ENCODE measurements at regions not wholly inside any gene's neighbourhood (a gene's known extent, or its start where the extent isn't known, plus 50 kb on each side); places are given as distances from the start of the nearest gene placed in this dataset.

- H3K4me2 ChIP-seq (ENCODE audit: insufficient read depth, low read length), result no peak overlapping the region
- H3K4me1 ChIP-seq (replicated peaks in 1 of 2; ENCODE audit: control insufficient read depth in 2 of 2, insufficient read depth in 2 of 2, low read length in 2 of 2), result no peaks in the 10 kb centered on the region
- H3K27me3 ChIP-seq (ENCODE audit: control insufficient read depth in 2 of 2, insufficient read depth in 2 of 2, low read length in 2 of 2), result peaks cover 15 to 48% of the 10 kb centered on the region in 2 experiments
- FAIRE-seq (no peak), ATAC-seq (no peak), DNase-seq (ENCODE audit: extremely low read depth in 1 of 4, low spot score in 3 of 4) (no peak)
- H3K27ac ChIP-seq (ENCODE audit: extremely low read depth, low read depth, low read length), result no peak overlapping the region
- H3K9me1 ChIP-seq (ENCODE audit: control insufficient read depth, insufficient read depth, low read length), result no peaks in the 10 kb centered on the region
- WGBS (ENCODE audit: insufficient coverage, low coverage, missing lambda C conversion rate), result 4% methylated on average over 4 of the region's 4 CpGs
- H2AFZ ChIP-seq (ENCODE audit: low read depth, low read length), result no peak overlapping the region
- BruUV-seq (replicated peaks), result no TSS peak
- no peaks in the 10 kb centered on the region for H3K79me2 ChIP-seq (ENCODE audit: control insufficient read depth, insufficient read depth, low read length)
- intact Hi-C loops (cut with micrococcal nuclease), result no loop called here
- no peaks in the 10 kb centered on the region for H3K9me3 ChIP-seq (replicated peaks; ENCODE audit: control insufficient read depth, insufficient read depth, low read depth, low read length)
- CTCF ChIA-PET (ENCODE audit: low intra/inter-chr PET ratio), result no interaction called here
- POLR2A ChIA-PET, result no interaction called here
- in situ Hi-C loops (cut with MboI), result no loop called here
- no peak for TF ChIP-seq DEAF1 (CRISPR knock-in tag; IDR thresholded peaks at IDR 0.05)
- no peak for TF ChIP-seq TEAD2 (tag; IDR thresholded peaks at IDR 0.05)
- TF ChIP-seq CREB3L1 (IDR thresholded peaks at IDR 0.05; ENCODE audit: borderline replicate concordance, low read depth), result no peak
- TF ChIP-seq EZH2 (IDR thresholded peaks at IDR 0.05; ENCODE audit: borderline replicate concordance, low read depth, low read length), result no peak
- TF ChIP-seq NR2C2 (CRISPR knock-in tag; IDR thresholded peaks at IDR 0.05), result no peak
- no peak for TF ChIP-seq NR2C2 (tag; IDR thresholded peaks at IDR 0.05)
- no peak for TF ChIP-seq ZFP1 (CRISPR knock-in tag; IDR thresholded peaks at IDR 0.05)
- no peak for TF ChIP-seq ZNF384 (IDR thresholded peaks at IDR 0.05; ENCODE audit: low read depth, low read length)
- no peak for TF ChIP-seq ZNF76 (CRISPR knock-in tag; IDR thresholded peaks at IDR 0.05; ENCODE audit: borderline replicate concordance)
- no peak for TF ChIP-seq DNMT1 (IDR thresholded peaks at IDR 0.05)
- TF ChIP-seq HDAC8 (tag; IDR thresholded peaks at IDR 0.05), result no peak
- no peak for TF ChIP-seq ZNF232 (CRISPR knock-in tag; IDR thresholded peaks at IDR 0.05)
- TF ChIP-seq CAMTA2 (CRISPR knock-in tag; conservative IDR thresholded peaks at IDR 0.05), result no peak
- no peak for TF ChIP-seq PCBP1 (IDR thresholded peaks at IDR 0.05; ENCODE audit: low read depth, low read length, poor library complexity, severe bottlenecking)
- TF ChIP-seq GATAD2B (IDR thresholded peaks at IDR 0.05; ENCODE audit: borderline replicate concordance), result no peak
- no peak for TF ChIP-seq SFPQ (IDR thresholded peaks at IDR 0.05; ENCODE audit: low read depth, low read length)
- no peak for TF ChIP-seq ZBTB5 (IDR thresholded peaks at IDR 0.05)
- H3K4me3 ChIP-seq, result no peak overlapping the region
- H4K20me1 ChIP-seq (replicated peaks; ENCODE audit: control insufficient read depth, insufficient read depth, low read length), result peaks cover 6% of the 10 kb centered on the region; the same call in 1 of the 2 replicates
- H3K36me3 ChIP-seq (ENCODE audit: control insufficient read depth, insufficient read depth, low read length), result no peaks in the 10 kb centered on the region
- H3K9ac ChIP-seq (ENCODE audit: insufficient read depth in 1 of 2, low read depth in 2 of 2, low read length in 2 of 2), result no peak overlapping the region
Measured at GRCh38 chr7:36019538-36019937, 133.5 kb upstream of the EEPD1 start.
